ENCODE measurements at regions not wholly inside any gene's neighbourhood (a gene's known extent, or its start where the extent isn't known, plus 50 kb on each side); places are given as distances from the start of the nearest gene placed in this dataset.
"Not testable (repeated sequence)": the region's sequence is repeated elsewhere in the genome, so short reads cannot be mapped to it uniquely, and the experiment has no call there.

DNA sequence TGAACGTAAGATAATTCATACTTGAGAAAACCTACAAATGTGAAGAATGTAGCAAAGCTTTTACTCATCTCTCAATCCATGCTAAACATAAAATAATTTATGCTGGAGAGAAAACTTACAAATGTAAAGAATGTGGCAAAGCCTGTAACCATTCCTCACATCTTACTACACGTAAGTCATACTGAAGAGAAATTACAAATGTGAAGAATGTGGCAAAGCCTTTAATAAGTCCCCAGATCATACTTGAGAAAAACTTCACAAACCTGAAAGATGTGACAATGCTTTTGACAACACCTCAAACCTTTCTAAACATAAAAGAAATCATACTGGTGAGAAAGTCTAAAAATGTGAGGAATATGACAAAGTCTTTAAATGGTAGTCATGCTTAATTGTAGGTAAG, 89.4 kb downstream of the ZNF675 start:
- no peak for DNase-seq (ENCODE audit: low spot score)

- DNase-seq (ENCODE audit: low spot score) = no peak
These were observed 90.1 kb downstream of the ZNF675 start for GRCh38 chr19:23596872-23597271.

DNA sequence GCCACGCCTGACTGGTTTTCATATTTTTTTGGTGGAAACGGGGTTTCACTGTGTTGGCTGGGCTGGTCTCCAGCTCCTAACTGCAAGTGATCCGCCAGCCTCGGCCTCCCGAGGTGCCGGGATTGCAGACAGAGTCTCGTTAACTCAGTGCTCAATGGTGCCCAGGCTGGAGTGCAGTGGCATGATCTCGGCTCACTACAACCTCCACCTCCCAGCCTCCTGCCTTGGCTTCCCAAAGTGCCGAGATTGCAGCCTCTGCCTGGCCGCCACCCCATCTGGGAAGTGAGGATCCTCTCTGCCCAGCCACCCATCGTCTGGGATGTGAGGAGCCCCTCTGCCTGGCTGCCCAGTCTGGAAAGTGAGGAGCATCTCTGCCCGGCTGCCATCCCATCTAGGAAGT, 92.7 kb downstream of the ZNF675 start:
- DNase-seq (ENCODE audit: low spot score) = not testable (repeated sequence)

DNA sequence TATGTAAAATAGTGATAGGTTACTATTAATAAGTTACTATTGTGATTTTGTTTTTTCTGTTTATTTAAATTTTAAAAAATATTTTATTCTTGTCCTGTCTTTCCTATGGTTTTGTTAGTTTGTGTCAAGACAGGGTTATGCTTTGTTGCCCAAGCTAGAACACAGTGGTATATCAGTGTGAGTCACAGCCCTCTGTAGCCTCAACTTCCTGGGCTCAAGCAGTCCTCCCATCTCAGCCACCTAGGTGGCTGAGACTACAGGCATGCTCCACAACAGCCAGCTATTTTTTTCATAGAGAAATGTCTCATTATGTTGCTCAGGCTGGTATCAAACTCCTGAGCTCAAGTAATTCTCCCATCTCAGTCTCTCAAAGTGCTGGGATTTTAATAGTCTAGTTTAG, 99.5 kb downstream of the ZNF675 start:
- DNase-seq (ENCODE audit: low spot score) = no peak

DNA sequence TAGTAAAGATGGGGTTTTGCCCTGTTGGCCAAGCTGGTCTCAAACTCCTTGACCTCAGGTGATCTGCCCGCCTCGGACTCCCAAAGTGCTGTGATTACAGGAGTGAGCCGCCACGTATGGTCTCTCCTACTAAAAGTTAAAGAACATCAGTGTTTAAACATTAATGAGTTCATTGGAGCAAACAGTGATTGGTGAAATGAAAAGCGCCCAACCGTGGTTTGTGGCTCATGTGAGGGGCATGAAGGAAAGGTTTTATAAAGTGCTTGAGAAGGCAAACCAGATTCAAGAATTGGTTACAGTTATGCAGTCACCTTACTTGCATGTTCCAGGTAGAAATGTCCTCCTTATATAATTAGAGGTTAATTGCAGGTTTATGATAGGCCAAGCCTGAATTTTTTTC, 109.5 kb downstream of the ZNF675 start:
- DNase-seq (ENCODE audit: low spot score) = no peak

DNA sequence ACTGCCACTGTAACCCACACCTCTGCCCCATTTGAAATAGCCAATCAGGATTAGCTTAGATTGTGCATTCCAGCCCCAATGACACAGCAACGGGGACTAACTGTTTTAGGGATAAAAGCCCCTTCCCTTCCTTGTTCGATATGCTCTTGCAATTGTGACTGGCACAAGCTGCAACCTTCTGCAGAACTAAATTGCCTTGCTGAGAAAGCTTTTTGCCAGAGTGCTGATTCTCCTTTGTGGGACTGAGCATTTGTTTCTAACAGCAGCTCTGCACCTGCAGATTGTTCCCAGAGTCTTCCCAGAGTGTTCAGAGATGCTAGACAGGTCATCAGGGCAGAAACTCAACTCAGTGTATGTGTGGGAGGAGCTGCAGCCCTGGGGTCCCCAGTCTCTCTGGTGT, 115.8 kb downstream of the ZNF675 start:
- no peak for DNase-seq (ENCODE audit: low spot score)

GRCh38 chr19:23568116-23568515, 118.9 kb downstream of the ZNF675 start:
- DNase-seq (ENCODE audit: low spot score) = not testable (repeated sequence)

- no peak for DNase-seq (ENCODE audit: low spot score)
These were observed 121.8 kb downstream of the ZNF675 start for GRCh38 chr19:23565256-23565655.

DNA sequence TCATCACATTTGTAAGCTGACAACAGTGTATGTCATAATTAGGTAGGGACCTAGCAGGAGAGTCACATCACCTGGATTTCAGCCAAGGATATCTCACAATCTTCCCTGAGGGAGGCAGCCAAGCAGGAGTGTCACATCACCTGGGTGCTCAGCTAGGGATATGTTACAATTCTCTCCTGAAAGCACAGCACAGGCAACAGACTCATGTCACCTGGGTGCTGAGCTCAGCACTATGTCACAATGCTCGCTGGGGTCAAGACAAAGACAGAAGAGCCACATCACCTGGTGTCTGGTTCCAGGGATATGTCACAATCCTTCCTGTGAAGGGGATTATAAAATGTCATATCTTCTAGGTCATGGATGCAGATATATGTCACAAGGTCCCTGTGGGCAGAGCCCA, 123.7 kb downstream of the ZNF675 start:
- DNase-seq (ENCODE audit: low spot score) = no peak

DNA sequence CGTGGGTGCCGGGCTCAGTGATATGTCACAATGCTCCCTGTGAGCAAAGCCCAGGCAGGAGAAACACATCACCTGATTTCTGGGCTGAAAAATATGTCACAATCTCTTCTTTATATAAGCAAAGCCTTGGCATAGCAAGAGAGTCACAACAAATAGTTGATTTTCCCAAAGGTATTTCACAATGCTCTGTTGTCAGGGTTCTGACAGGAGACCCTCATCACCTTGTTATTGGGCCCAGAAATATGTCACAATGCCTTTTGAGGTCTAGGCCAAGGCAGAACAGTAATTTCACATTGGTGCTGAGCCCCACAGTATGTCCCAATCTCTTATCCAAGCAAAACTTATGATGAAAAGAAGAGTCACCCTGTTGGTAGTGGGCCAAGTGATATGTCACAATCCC, 125.7 kb downstream of the ZNF675 start:
- DNase-seq (ENCODE audit: low spot score) = no peak

GRCh38 chr19:23560051-23560450, 127.0 kb downstream of the ZNF675 start:
- DNase-seq (ENCODE audit: low spot score) = no peak

DNA sequence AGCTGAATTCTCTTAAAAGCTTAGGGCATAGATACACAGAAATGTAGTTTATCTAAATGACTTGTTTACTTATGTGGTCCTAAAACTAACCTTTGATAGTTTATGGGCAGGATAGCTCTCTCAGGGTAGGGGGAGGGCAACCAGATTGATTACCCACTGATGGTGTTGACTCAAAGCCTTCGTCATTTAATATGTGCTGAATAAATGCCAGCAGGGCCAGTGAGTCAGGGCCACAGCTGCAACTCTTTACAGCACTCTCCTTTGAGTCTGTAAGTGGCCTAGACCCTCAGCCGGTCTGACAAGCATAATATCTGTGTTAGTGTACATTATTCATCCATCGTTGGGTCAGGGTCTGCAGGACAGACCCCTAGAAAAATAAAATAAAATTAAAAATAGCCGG, 128.5 kb downstream of the ZNF675 start:
- no peak for DNase-seq (ENCODE audit: low spot score)

GRCh38 chr19:23557381-23557780, 129.6 kb downstream of the ZNF675 start:
- no peak for DNase-seq (ENCODE audit: low spot score)

- DNase-seq (ENCODE audit: low spot score) = no peak
These were observed 132.5 kb downstream of the ZNF675 start for GRCh38 chr19:23554548-23554947.

GRCh38 chr19:23550102-23550501, 136.9 kb downstream of the ZNF675 start:
- DNase-seq (ENCODE audit: low spot score) = not testable (repeated sequence)

DNA sequence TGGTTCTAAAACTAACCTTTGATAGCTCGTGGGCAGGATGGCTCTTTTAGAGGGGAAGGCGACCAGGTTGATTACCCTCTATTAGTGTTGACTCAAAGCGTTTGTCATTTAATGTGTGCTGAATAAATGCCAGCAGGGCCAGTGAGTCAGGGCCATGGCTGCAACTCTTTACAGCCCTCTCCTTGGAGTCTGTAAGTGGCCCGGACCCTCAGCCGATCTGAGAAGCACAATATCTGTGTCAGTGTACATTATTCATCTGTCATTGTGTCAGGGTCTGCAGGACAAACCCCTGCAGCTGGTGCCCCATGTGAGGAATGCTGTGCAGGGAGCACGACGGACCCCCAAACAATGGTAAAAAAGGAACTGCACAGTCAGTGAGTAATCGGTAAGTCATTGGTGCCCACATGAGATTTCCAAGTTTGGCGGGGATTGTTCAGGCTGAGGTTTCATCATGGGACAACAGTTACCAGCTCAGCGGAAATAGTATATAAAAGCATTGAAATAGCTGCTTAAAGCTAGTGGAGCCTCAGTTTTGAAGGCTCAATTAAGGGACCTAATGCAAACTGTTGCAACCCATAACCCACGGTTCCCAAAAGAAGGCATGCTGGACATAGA, 139.1 kb downstream of the ZNF675 start:
- DNase-seq (ENCODE audit: low spot score) = no peak

- no peak for DNase-seq (ENCODE audit: low spot score)
These were observed 139.9 kb downstream of the ZNF675 start for GRCh38 chr19:23547156-23547555.

GRCh38 chr19:23543351-23543750, 143.7 kb downstream of the ZNF675 start:
- DNase-seq (ENCODE audit: low spot score) = no peak

- DNase-seq (ENCODE audit: low spot score) = no peak
These were observed 144.4 kb downstream of the ZNF675 start for GRCh38 chr19:23542562-23542961.

GRCh38 chr19:23541991-23542390, 145.0 kb downstream of the ZNF675 start:
- no peak for DNase-seq (ENCODE audit: low spot score)

DNA sequence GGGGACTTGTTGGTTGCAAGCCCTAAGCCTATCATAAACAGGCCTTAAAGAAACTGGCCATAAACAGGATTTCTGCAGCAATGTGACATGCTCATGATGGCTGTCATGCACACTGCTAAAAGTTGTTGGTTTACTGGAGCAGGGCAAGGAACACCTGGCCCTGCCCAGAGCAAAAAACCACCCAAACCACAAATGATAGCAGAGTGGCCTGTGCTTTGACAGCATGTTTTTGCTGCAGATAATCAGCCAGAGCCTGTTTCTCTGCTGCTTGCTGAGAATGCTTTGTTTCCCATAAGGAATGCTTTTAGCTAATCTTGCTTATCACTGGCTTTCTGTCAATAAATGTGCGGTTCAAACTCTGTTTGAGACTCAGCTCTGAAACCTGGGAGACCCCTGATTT, 144.9 kb upstream of the ZNF91 start:
- not testable (repeated sequence) for DNase-seq (ENCODE audit: low spot score)

- DNase-seq (ENCODE audit: low spot score) = no peak
These were observed 144.2 kb upstream of the ZNF91 start for GRCh38 chr19:23539499-23539898.

DNA sequence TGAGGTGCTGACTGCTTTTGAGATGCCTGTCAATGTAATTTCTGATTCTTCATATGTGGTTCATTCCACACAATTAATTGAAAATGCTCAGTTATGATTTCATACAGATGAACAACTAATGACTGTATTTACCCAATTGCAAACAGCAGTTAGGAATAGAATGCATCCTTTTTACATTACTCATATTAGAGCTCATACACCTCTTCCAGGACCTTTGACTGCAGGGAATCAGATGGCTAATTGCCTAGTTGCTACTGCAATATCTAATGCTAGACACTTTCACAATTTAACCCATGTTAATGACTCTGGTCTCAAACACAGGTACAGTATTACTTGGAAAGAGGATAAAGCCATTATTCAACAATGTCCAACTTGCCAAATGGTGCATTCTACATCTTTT, 141.9 kb upstream of the ZNF91 start:
- DNase-seq (ENCODE audit: low spot score) = not testable (repeated sequence)

DNA sequence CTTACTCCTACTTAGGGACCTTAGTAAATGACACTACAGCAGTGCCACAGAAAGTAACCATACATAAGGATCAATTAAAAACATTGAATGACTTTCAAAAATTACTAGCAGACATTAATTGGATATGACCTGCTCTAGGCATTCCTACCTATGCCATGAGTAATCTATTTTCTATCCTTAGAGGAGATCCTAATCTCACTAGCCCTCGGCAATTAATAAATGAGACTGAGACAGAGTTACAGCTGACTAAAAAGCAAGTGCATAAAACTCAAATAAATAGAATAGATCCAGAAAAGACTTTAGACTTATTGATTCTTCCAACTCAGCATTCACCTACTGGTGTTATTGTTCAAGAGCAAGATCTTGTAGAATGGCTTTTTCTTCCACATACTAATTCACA, 141.1 kb upstream of the ZNF91 start:
- DNase-seq (ENCODE audit: low spot score) = not testable (repeated sequence)

DNA sequence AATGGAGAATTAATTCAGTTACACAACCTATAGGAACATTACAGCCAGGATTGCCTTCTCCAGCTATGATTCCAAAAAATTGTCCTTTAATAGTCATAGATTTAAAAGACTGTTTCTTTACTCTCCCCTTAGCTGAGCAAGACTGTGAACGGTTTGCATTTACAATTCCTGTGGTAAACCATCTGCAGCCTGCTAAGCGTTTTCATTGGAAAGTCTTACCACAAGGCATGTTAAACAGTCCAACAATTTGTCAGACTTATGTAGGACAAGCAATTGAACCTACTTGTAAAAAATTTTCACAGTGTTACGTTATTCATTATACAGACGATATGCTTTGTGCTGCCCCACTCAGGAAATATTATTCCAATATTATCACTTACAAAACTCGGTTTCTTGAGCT, 140.6 kb upstream of the ZNF91 start:
- DNase-seq (ENCODE audit: low spot score) = not testable (repeated sequence)

All from activated CD4-positive, alpha-beta T cell treated with anti-CD3 and anti-CD28 coated beads, Interleukin-2, Interleukin-4, amounts not matched to agents 100 ng/mL and 50 ng/mL, durations not matched to agents 16 hours and 8 hours (primary cell).